H1 (cell line): ENCODE measurements at regions not wholly inside any gene's neighbourhood (a gene's known extent, or its start where the extent isn't known, plus 50 kb on each side); places are given as distances from the start of the nearest gene placed in this dataset.

Experiments
- CTCF ChIA-PET: fragments of 300-600 bp; sonication (Branson Sonifier 250); formaldehyde crosslinking; loops from one replicate; lab custom pipeline; 2021; ENCODE audit not compliant: partially characterized antibody; lab: Charles Lee
- POLR2A ChIA-PET: fragments of 300-600 bp; sonication (Branson Sonifier 250); formaldehyde crosslinking; loops from one replicate; lab custom pipeline; 2021; ENCODE audit warnings: inconsistent platforms; ENCODE audit not compliant: partially characterized antibody; lab: Charles Lee
- DNase-seq, 2 experiments: peaks; one replicate each; pipeline versions ENCODE4 v3.0.0 to v3.0.0-alpha.2; 2010 to 2022; ENCODE audit warnings: low spot score in 2 of 2, low read depth in 1 of 2, mixed read lengths in 1 of 2
- FAIRE-seq: peaks from 2 replicates; lab custom pipeline; 2011; peaks lifted over from hg19 to GRCh38; lab: Jason Lieb, UNC
- H2AFZ ChIP-seq: 2 replicates; pipeline ENCODE4 v1.8.1; 2012; ENCODE audit warnings: low read length, inconsistent platforms
- H2AK5ac ChIP-seq: 2 replicates; pipeline ENCODE4 v1.6.1; 2013; ENCODE audit warnings: low read depth, low read length
- H2BK120ac ChIP-seq: replicated peaks from 2 replicates; pipeline ENCODE3; 2013; ENCODE audit warnings: low read depth, low read length, inconsistent platforms
- H2BK12ac ChIP-seq: 2 replicates; pipeline ENCODE4 v1.6.1; 2013; ENCODE audit warnings: low read depth, low read length
- H2BK15ac ChIP-seq: 2 replicates; pipeline ENCODE4 v1.6.1; 2013; ENCODE audit warnings: low read length
- H2BK20ac ChIP-seq: 2 replicates; pipeline ENCODE4 v1.6.1; 2013; ENCODE audit warnings: low read length
- H2BK5ac ChIP-seq: 2 replicates; pipeline ENCODE4 v1.6.1; 2013; ENCODE audit warnings: low read depth, low read length
- H3K14ac ChIP-seq: 2 replicates; pipeline ENCODE4 v1.6.1; 2013; ENCODE audit warnings: inconsistent platforms; ENCODE audit not compliant: insufficient read length
- H3K18ac ChIP-seq: 2 replicates; pipeline ENCODE4 v1.6.1; 2013; ENCODE audit warnings: low read length; ENCODE audit errors: extremely low read depth
- H3K23ac ChIP-seq: 2 replicates; pipeline ENCODE4 v1.6.1; 2013; ENCODE audit warnings: inconsistent platforms; ENCODE audit not compliant: insufficient read length
- H3K23me2 ChIP-seq: 2 replicates; pipeline ENCODE4 v1.6.1; 2013; ENCODE audit warnings: low read depth, low read length
- H3K27ac ChIP-seq: 2 replicates; pipeline ENCODE4 v1.6.1; 2011; ENCODE audit warnings: low read depth, low read length, inconsistent platforms
- H3K27me3 ChIP-seq, 4 experiments: replicated peaks in 1 of 4; 1 replicate in 1 of 4; 2 replicates in 3 of 4; pipeline versions ENCODE4 v1.6.1 to v1.8.1; 2011 to 2013; ENCODE audit warnings: low read length in 3 of 4, mild to moderate bottlenecking in 3 of 4, inconsistent platforms in 2 of 4, mixed read lengths in 2 of 4, moderate library complexity in 1 of 4; ENCODE audit not compliant: control insufficient read depth in 3 of 4, insufficient read depth in 3 of 4; ENCODE audit errors: extremely low read depth in 1 of 4
- H3K36me3 ChIP-seq, 4 experiments: 2 replicates each; pipeline versions ENCODE4 v1.6.1 to v1.8.1; 2011 to 2013; ENCODE audit warnings: mild to moderate bottlenecking in 4 of 4, low read length in 3 of 4, moderate library complexity in 2 of 4, control low read depth in 1 of 4, inconsistent platforms in 1 of 4; ENCODE audit not compliant: insufficient read depth in 4 of 4, control insufficient read depth in 2 of 4
- H3K4ac ChIP-seq: replicated peaks from 2 replicates; pipeline ENCODE3; 2013; ENCODE audit warnings: low read length, low read depth, mixed read lengths, inconsistent platforms; ENCODE audit not compliant: insufficient read length
- H3K4me1 ChIP-seq, 4 experiments: replicated peaks in 1 of 4; 1 replicate in 1 of 4; 2 replicates in 3 of 4; pipeline versions ENCODE4 v1.6.1 to v1.8.1; 2011 to 2013; ENCODE audit warnings: low read length in 3 of 4, inconsistent platforms in 2 of 4, mixed read lengths in 1 of 4; ENCODE audit not compliant: insufficient read depth in 4 of 4, control insufficient read depth in 3 of 4
- H3K4me2 ChIP-seq, 2 experiments: 2 replicates each; pipeline versions ENCODE4 v1.6.1 to v1.8.1; 2011 to 2013; ENCODE audit warnings: low read depth in 2 of 2, low read length in 2 of 2, control low read depth in 1 of 2, inconsistent platforms in 1 of 2, mild to moderate bottlenecking in 1 of 2; ENCODE audit not compliant: insufficient read depth in 1 of 2
- H3K4me3 ChIP-seq, 4 experiments: fragments of 200-600, 300-600 bp in 1 of 4; sonication (generic), shearing (Covaris generic), sonication (Bioruptor Twin) in 1 of 4; 2 replicates each; pipeline versions ENCODE4 v1.5.1 to v1.8.1; 2011 to 2016; ENCODE audit warnings: low read length in 4 of 4, low read depth in 3 of 4, control low read depth in 2 of 4, inconsistent platforms in 2 of 4, mild to moderate bottlenecking in 2 of 4, mixed read lengths in 1 of 4, moderate library complexity in 1 of 4; ENCODE audit not compliant: insufficient read depth in 2 of 4; ENCODE audit errors: extremely low read depth in 1 of 4
- H3K56ac ChIP-seq: replicated peaks from 2 replicates; pipeline ENCODE3; 2013; ENCODE audit warnings: low read depth, mild to moderate bottlenecking, mixed read lengths, low read length, inconsistent platforms; ENCODE audit not compliant: insufficient read length
- H3K79me1 ChIP-seq: 2 replicates; pipeline ENCODE4 v1.6.1; 2013; ENCODE audit warnings: low read depth, low read length, control low read depth
- H3K79me2 ChIP-seq, 2 experiments: 2 replicates each; pipeline versions ENCODE4 v1.6.1 to v1.8.1; 2012 to 2013; ENCODE audit warnings: low read length in 2 of 2, mild to moderate bottlenecking in 2 of 2, inconsistent platforms in 1 of 2; ENCODE audit not compliant: insufficient read depth in 2 of 2, control insufficient read depth in 1 of 2
- H3K9ac ChIP-seq, 4 experiments: replicated peaks in 1 of 4; 1 replicate in 1 of 4; 2 replicates in 3 of 4; pipeline versions ENCODE4 v1.6.1 to v1.8.1; 2011 to 2013; ENCODE audit warnings: low read depth in 3 of 4, low read length in 3 of 4, control low read depth in 2 of 4, mild to moderate bottlenecking in 2 of 4, moderate library complexity in 2 of 4, inconsistent platforms in 1 of 4; ENCODE audit errors: extremely low read depth in 1 of 4
- H3K9me3 ChIP-seq, 2 experiments: 2 replicates each; pipeline versions ENCODE4 v1.6.1 to v1.8.1; 2012 to 2013; ENCODE audit warnings: mild to moderate bottlenecking in 2 of 2, moderate library complexity in 2 of 2, control low read depth in 1 of 2, inconsistent platforms in 1 of 2, low read depth in 1 of 2, low read length in 1 of 2, mixed read lengths in 1 of 2; ENCODE audit not compliant: insufficient read depth in 2 of 2
- H4K20me1 ChIP-seq, 2 experiments: replicated peaks in 1 of 2; 2 replicates each; pipeline versions ENCODE3 to v1.8.1; 2011 to 2013; ENCODE audit warnings: inconsistent platforms in 2 of 2, low read length in 2 of 2, mild to moderate bottlenecking in 1 of 2; ENCODE audit not compliant: insufficient read depth in 2 of 2, control insufficient read depth in 1 of 2
- H4K5ac ChIP-seq: 2 replicates; pipeline ENCODE4 v1.6.1; 2013; ENCODE audit warnings: low read length, low read depth, mixed read lengths, inconsistent platforms; ENCODE audit not compliant: insufficient read length
- H4K8ac ChIP-seq: 2 replicates; pipeline ENCODE4 v1.8.0; 2013; ENCODE audit warnings: mild to moderate bottlenecking, moderate library complexity, low read length, inconsistent platforms; ENCODE audit not compliant: insufficient read depth; ENCODE audit errors: extremely low read depth
- H4K91ac ChIP-seq: replicated peaks from 2 replicates; pipeline ENCODE3; 2013; ENCODE audit warnings: low read length, mixed read lengths, inconsistent platforms; ENCODE audit not compliant: insufficient read length
- EP300 ChIP-seq, 2 experiments: IDR thresholded peaks; 1 replicate in 1 of 2; 2 replicates in 1 of 2; pipeline ENCODE4 v1.6.1; 2011 to 2012; ENCODE audit warnings: low read depth in 2 of 2, low read length in 2 of 2, mild to moderate bottlenecking in 2 of 2, borderline replicate concordance in 1 of 2, inconsistent platforms in 1 of 2, moderate library complexity in 1 of 2
- HDAC6 ChIP-seq: IDR thresholded peaks from one replicate; pipeline ENCODE4 v1.7.1; 2012; ENCODE audit warnings: low read depth, mild to moderate bottlenecking, inconsistent platforms, low read length, moderate library complexity
- SRF ChIP-seq: IDR thresholded peaks from 2 replicates; pipeline ENCODE4 v1.6.1; 2011; ENCODE audit warnings: mild to moderate bottlenecking, low read depth, low read length, moderate library complexity
- WGBS, 2 experiments: shearing (Covaris generic) in 1 of 2; methylation state at CpG; one replicate each; pipeline versions ENCODE4 v1.1.6 to v1.1.7; 2013 to 2015; ENCODE audit warnings: low lambda C conversion rate in 2 of 2, mixed read lengths in 2 of 2, inconsistent platforms in 1 of 2, low coverage in 1 of 2, missing lambda C conversion rate in 1 of 2; ENCODE audit not compliant: insufficient replicate concordance in 2 of 2, insufficient coverage in 1 of 2, insufficient read length in 1 of 2; ENCODE audit errors: extremely low coverage in 1 of 2, missing lambda C conversion rate in 1 of 2; 5-methylcytosine and 5-hydroxymethylcytosine counted together

DNA sequence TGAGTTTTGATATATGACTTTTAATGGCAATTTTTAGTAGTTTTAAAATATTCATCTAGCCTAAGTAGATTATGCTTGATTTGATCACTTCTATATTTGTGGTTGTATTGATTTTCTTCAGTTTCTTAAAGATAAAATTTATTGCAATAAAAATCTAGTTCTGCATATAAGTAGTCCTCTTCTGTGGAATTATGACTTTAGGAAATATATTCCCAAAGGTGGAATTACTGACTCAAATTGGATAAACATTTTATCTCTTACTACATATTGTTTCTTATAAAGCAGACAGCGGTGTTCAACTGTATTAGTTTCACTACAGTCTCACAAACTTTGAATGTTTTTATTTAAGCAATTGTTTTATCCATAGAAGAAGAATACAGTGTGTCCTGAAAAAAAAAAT lies 883.0 kb upstream of the SEMA6A start:
- H3K79me1 ChIP-seq, result no peaks in the 10 kb centered on the region
- H3K27me3 ChIP-seq, result no peaks in the 10 kb centered on the region
- no peak overlapping the region for H2BK5ac ChIP-seq
- no peak for FAIRE-seq
- H3K23ac ChIP-seq, result no peak overlapping the region
- peaks cover 0 to 2% of the 10 kb centered on the region in 2 experiments; a peak in 1 of 4 replicates for H3K9me3 ChIP-seq
- H2BK120ac ChIP-seq, result no peak overlapping the region
- CTCF ChIA-PET, result no interaction called here
- no peak overlapping the region for H3K27ac ChIP-seq
- H3K4me1 ChIP-seq, result no peaks in the 10 kb centered on the region
- H3K4ac ChIP-seq, result no peak overlapping the region
- no peak overlapping the region for H2AK5ac ChIP-seq
- no peak overlapping the region for H2AFZ ChIP-seq
- H3K79me2 ChIP-seq, result no peaks in the 10 kb centered on the region
- H3K9ac ChIP-seq, result no peak overlapping the region
- no peak overlapping the region for H2BK12ac ChIP-seq
- H3K4me2 ChIP-seq, result no peak overlapping the region
- H3K36me3 ChIP-seq, result no peaks in the 10 kb centered on the region
- no peak overlapping the region for H2BK20ac ChIP-seq
- H4K8ac ChIP-seq, result no peak overlapping the region
- H3K18ac ChIP-seq, result no peak overlapping the region
- 94% methylated on average over 1 of the region's 1 CpG; no CpG with 5 or more reads in 1 of the 2 experiments for WGBS, 2 experiments
- no peak for DNase-seq
- no peak for TF ChIP-seq HDAC6
- TF ChIP-seq SRF, result no peak
- no peak for TF ChIP-seq EP300 (IDR thresholded peaks at IDR 0.05; ENCODE audit: borderline replicate concordance in 1 of 2, low read depth in 2 of 2, low read length in 2 of 2)
- H4K20me1 ChIP-seq, result no peaks in the 10 kb centered on the region
- POLR2A ChIA-PET, result no interaction called here
- H3K23me2 ChIP-seq, result no peaks in the 10 kb centered on the region
- H3K4me3 ChIP-seq, result no peak overlapping the region
- H2BK15ac ChIP-seq, result no peak overlapping the region
- no peak overlapping the region for H4K5ac ChIP-seq
- H4K91ac ChIP-seq, result no peak overlapping the region
- H3K56ac ChIP-seq, result no peak overlapping the region
- H3K14ac ChIP-seq, result no peak overlapping the region
